HG02852 (cell line): ENCODE measurements at regions not wholly inside any gene's neighbourhood (a gene's known extent, or its start where the extent isn't known, plus 50 kb on each side); places are given as distances from the start of the nearest gene placed in this dataset.

Experiments
- ATAC-seq: cut with Tn5 transposase; IDR thresholded peaks from one replicate; pipeline ENCODE4 v1.9.1; 2021; ENCODE audit warnings: mild to moderate bottlenecking, moderate library complexity; ENCODE audit not compliant: unreplicated experiment

DNA sequence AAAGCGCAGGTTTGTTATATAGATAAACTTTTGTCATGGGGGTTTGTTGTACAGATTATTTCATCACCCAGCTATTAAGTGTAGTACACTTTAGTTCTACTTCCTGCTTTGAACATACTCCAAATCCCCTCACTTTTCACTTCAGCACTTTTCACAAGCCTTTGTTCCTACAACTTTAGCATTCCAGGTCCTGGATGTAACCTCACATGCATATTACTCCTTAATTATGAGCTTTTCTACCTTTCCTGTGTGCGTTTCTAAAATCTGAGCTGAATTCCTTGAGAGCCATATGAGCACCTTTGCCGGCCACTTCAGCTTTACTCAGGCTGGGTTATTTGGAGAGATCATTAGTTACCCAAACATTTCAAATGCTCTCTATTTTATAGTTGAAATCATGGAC lies 179.2 kb upstream of the TNFAIP3 start:
- no peak for ATAC-seq

DNA sequence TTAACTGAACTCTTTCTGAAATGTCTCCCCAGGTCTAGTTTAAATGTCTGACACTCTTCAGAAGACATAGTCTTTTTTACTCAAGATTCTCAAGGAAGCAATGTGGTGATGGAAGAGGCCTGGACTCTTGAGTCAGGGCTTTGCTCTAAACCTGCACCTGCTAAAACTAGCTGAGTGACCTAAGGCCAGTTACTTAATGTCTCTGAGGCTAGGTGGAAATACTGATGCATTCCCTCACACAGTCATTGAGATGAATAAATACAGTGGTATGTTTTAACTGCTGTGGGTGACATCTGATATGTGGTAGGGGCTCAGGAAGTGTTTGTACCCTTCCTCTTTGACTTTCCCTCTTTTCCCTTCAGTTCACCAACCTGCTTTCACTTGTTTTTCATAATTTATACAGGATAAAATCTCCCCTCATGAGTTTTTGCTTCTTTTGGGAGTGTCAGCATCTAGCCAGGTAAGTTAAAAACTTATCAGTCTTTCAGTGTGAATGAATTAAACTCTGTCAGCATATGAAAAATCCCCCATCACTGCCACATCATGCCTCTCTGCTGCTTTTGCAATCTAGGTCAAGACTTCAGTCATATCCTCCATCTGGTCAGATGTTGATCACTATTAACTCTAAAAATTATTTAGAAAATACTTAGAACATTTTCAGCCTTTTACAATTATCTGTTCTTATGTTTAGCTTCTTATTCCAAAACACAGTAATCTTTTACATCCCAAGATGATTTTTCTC lies 178.7 kb upstream of the TNFAIP3 start:
- no peak for ATAC-seq

DNA sequence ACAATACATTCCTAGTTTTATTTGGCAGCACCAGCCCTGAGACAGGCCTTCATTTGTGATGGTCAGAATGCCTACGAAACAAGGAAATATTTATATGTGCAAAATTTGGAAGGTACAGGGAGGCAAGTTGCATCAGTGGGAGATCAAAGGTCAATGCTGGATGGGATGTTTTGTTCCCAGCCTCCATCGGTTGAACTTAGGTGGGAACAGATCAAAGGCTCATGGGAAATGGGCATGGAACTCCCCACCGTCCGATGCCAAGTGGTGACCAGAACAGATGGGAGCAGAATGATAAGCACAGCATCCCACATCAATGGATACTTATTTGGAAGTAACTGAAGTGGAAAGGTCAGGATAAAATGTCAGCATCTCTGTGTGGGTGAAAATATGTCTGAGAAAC lies 177.7 kb upstream of the TNFAIP3 start:
- no peak for ATAC-seq

DNA sequence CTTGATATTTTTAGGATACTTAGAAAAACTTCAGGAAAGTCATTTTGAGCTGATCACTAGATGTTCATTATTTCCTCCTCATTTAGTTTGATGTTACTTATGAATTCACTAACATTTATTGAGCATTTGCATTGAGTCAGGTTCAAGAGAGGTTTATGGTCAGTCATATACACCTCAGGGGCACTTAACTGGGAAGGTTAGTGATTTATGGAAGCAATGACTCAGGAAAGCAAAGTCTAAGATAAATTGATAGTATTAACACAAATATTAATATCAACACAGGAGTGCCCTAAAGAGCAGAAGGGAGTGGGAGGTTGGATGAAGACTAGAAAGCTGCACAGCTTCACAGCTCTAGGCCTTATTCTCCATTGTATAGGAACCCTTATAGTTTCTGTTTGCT lies 177.0 kb upstream of the TNFAIP3 start:
- ATAC-seq, result no peak

DNA sequence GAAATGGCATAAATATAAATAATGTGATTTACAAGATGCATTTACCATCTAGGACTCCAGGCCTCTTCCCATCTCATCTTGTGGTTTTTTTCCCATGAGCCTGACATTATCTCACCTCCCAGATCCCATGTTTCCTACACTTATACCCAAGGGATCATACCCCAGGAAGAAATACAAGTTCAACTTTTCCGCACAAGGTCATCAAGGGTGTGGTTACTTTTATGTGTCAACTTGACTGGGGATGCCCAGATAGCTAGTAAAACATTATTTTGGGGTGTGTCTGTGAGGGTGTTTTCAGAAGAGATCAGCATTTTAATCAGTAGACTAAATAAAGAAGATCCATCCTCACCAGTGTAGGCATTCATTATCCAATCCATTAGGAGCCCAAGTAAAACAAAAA lies 176.3 kb upstream of the TNFAIP3 start:
- no peak for ATAC-seq

DNA sequence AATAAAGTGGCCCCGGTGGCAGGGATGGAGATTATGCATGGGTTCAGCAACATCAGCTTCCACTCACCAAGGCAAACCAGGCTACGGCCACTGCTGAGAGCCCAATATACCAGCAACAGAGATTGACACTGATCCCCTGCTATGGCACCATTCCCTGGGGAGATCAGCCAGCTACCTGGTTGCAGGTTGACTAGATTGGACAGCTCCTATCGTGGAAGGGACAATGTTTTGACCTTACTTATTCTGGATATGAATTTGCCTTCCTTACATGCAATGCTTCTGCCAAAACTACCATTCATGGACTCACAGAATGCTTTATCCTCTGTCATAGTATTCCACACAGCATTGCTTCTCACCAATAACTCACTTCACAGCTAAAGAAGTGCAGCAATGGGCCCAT lies 174.8 kb upstream of the TNFAIP3 start:
- ATAC-seq, result no peak

DNA sequence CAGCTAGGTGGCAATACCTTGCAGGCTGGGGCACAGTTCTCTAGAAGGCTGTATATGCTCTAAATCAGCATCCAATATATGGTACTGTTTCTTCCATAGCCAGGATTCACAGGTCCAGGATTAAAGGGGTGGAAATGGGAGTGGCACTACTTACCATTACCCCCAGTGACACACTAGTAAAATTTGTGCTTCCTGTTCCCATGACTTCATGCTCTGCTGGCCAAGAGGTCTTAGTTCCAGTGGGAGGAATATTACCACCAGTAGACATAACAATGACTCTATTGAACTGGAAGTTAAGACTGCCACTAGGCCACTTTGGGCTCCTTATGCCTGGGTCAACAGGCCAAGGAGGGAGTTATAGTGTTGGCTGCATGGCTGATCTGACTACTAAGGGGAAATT lies 174.3 kb upstream of the TNFAIP3 start:
- ATAC-seq, result no peak

DNA sequence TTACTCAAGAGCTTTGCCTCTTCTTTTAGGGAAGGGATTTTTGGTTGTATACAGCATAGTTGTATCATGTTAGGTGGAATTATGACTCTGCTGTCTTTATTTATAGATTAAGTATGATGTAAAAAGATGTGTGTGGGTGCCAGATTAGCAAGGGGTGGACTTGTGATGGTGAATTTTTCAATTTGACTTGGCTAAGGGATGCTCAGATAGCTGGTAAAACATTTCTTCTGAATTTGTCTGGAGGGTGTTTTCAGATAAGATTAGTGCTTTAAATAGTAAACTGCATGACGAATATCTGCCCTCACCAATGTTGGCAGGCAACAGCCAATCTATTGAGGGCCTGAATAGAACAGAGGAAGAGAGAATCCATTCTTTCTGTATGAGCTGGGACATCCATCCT lies 173.3 kb upstream of the TNFAIP3 start:
- ATAC-seq, result no peak

DNA sequence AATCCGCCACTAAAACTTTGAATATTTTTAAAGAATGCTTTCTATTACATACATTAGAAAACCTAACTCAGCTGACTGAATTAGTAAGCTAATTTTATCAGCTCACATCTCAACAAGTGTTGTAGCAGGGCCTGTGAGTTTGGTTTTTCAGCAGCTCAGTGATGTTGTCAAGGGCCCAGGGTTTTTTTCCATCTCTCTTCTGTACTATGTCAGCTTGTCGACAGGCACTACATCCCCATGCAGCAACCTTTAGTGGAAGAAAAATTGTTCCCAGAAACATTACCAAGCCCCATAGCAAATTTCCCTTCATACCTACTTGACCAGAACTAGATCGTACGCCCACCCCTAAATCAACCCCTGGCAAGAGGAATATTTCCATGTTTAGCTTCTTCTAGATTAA lies 170.3 kb upstream of the TNFAIP3 start:
- no peak for ATAC-seq

DNA sequence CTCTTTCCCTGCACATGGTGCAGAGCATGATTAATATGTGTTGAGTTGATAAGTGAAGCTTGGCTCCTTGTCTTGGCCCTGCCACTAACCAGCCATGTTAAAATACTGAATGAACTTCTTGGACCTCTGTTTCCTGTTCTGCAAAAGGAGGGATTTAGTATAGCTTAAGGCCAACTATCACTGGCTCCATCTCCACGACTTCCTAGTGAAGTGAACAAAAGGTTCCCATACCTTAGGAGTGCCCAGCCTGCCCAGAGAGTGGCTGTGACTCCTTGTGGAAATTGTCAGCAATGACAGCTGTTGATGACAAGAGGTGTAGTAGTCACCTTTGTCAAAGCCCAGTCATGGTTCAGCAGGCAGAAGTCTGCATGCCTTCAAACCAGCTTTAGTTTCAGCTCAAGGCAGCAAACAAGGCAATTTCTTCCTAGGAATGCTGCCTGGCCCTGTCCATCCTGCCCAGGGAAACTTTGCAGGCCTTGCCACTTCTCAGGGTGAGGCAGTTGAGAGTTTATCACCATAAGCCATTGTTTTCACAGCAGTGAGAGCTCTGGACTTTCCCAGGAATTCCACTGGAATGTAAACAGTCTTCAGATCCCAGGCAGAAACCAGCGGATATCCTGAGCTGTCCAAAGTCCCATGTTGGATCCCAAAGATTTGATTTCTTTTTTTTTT lies 169.7 kb upstream of the TNFAIP3 start:
- peak; percentile 75 for ATAC-seq

DNA sequence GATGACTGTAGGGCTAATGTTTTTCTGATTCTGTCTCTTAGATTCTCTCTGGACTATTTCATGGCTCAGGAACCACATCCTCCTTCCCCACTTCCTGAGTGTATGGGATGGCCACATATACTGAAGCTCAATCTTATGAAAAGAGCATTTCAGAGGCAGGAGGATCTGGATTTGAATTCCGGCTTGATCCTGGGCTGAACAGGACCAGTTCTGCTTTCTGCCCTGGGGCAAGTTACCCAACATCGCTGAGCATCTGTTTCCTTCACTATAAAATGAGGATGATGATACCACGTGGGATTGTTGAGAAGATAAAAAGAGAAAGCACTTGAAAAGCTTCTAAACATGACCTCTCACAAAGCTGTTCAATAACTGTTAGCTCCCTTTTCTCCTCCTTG lies 168.4 kb upstream of the TNFAIP3 start:
- no peak for ATAC-seq

DNA sequence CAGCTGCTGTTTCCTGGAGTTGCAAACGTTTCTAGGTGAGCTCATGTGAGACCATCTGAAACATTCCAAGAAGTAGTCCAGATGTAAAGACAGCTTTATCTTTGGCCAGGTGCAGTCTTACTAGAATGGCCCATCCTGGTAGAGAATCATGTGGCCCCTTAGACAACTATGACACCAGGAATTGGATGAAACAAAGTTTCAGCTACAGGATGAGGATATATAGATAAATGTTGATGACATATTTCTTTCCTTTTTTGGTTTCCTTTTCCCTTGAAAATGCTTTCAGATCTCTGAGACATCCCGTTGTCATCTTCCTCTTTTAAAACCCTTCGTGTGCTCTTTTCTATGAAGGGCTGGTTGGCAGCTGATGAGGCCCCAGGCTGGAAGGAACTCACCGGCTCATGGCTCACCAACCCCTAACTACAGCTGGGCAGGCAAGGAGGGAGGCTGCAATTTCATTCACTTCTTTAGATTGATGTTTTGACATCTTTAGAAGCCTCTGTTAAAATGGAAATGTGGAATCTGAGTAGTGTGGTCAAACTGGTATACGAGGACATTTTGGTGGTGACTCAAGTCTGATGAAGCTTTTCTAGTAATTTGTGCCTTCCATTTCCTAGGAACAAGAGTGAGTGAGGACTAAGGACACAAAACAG lies 167.9 kb upstream of the TNFAIP3 start:
- no peak for ATAC-seq

DNA sequence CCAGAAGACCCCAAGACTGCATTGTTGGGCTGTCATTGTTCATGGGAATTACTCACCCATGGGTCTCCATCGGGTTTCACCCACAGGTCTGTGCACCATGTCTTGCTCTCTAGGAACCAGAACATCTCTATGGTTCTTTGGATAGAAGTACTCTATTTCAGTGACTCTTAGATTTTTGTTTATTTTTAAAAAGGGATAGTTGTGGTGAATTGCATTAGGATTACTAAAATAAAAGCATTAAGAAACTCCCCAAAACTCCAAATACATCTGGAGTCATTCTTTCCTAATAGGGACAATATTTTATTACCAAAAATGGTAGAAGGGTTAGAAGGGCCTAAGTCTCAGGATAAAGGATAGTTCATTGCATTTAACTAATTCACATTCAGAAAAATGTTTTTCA lies 166.9 kb upstream of the TNFAIP3 start:
- ATAC-seq, result no peak

DNA sequence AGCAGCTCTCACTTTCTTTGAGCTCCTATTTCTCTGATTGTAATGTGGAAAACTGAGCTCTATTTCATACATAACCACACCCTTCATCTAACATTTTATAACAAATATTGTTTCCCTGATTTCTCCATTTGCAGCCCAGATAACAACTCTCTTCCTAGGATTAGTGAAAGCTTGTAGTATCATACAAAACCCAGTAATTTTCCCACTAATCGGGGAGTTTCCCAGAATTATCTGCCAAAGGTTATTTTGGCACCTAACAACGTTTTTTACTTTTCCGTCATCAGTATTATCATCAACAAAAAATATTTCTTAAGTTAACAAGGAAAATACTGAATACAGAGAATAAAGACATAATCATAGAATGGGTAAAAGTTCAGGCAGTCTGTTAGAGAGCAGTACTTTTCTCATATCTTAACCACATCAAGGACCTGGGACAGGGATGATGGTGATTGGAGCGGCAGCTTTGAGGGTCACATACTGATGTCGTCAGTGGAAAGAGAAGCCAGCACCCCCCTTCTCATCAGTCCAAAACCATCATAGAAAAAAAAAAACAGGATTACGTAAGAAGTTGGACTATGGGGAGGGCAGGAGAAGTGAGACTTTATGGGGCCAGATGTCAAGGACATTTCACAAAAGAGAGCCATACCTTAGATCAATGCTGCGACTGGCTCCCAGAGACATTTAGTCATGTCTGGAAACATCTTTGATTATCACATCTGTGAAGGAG lies 166.1 kb upstream of the TNFAIP3 start:
- no peak for ATAC-seq

DNA sequence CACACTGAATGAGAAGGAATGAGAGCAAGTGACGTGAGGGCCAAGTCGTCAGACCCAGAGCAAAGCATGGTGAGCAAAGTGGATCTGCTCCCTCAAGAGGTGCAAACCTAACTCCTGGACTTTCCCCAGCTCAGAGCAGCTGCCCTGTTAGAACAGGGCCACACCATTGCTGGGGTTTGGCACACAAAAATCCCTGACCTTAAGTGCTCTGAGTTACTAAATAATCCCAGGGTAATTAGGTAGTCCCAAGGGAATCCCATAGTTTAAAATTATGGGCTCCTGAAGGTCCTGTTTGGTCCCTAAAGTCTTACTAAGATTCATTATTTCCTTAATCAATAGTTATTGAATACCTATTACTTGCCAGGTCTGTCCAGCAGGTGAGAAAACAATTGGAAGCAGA lies 165.1 kb upstream of the TNFAIP3 start:
- ATAC-seq, result no peak

DNA sequence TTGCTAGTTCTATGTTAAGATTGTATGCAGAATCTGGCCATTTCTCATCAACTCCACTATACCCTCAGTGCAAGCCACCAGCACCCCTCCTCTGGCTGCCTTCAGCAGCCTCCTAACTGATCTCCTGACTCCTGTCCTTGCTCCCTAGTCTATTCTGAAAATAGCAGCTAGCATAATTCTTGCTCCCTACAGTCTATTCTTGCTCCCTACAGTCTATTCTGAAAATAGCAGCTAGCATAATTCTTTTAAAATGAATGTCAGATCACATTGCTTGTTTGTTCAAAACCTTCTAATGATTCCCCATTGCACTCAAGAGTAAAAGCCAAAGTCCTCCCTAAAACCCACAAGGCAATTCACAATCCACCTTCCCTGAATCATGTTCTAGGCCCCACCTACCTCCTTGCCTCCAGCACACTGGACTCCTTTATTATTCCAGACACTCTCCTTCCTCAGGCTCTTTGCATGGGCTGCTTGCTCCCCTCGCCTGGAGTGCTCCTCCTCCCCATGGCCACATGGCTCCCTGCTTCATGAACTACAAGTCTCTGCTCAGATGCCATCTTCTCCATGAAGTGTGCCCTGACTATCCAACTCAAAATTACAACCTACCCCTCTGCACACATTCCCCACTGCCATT lies 164.2 kb upstream of the TNFAIP3 start:
- no peak for ATAC-seq

DNA sequence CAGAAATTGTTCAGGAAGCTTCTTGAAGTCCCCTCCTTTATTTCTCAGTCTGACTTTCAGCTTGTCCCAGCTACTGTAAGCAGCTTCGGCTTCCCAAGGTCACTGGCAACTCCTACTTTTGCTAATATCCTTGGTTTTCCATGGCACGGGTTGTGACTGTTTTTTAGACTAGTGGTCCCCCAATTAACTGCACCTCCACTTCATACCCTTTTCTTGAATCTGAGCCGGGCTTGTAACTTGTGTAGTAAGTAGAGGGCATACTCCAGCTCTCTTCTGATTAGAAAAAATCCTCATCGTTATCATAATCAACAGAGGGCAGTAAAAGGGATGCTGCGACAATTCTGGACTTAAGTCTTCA lies 162.3 kb upstream of the TNFAIP3 start:
- ATAC-seq, result no peak

DNA sequence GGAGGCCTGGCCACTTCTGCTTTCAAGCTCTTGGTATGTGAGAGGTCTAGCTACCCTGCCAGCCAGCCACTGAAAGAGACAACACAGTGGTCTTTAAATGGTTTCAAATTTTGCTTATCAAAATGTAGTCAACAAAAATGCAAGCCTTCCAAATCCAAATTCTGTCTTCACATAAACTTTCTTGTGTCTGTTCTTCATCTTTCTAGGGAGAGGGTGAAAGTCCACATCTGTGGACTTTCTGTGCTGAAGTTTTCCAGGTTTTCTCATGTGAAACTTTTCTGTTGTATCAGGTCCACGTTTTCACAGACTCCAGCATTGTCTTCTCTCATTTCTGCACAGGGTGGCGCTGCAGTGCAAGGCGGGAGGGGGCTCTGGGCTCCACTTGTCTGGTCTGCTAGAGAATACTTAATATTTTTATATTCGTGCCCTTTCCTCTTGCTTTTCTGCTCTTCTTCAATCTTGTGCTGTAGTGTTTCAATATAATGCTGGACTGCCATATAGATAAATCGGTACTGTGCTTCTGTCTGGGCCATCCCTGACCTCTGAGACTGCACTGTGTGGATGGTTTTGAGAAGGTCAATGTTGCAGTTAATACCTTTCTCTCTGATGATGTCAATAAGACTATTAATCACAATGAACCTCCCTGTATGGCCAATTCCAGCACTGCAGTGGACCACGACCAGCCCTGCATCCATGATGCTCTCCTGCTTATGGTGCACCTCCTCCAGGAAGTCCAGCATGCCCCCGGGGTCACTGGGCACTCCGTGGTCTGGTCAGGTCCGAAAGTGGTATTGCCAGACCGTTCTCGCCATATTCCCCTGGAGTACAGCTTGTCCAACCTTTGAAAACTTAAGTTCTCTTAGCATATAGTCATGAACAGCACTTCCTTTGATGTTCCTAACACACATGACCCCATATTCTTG lies 161.6 kb upstream of the TNFAIP3 start:
- no peak for ATAC-seq

DNA sequence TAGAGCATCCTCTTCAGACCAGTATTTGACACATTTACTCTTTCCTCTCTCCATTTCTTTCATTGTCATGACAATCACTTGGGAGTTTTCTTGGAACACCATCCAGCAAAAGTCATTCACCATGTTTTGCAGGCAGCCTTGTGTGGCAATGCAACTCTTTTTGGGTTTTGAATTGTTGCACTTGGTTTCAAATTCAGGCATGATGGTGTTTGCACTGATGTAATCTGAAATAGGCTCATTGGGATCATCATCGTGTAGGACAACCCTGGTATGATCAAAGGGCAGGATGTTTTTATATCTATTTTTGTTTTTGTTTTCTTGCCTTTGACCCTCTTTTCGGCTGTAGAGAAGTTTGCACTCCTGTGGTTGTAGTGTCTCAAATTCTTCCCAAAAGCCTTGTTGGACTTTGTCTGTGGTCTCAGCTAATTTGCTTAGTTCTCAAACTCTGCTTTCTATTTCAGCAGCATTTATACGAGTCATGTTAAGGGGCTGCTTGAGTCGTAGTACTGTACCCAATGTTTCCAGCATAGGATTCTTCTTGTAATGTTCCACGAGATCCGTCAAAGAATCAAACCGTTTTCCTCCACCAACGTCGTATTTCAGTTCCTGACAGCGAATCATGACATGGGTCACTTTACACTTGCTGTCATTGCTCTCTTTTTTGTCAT lies 160.8 kb upstream of the TNFAIP3 start:
- no peak for ATAC-seq
